ENCODE measurements at regions not wholly inside any gene's neighbourhood (a gene's known extent, or its start where the extent isn't known, plus 50 kb on each side); places are given as distances from the start of the nearest gene placed in this dataset.
"Not testable (repeated sequence)": the region's sequence is repeated elsewhere in the genome, so short reads cannot be mapped to it uniquely, and the experiment has no call there.

- no peak overlapping the region for H3K4me3 Mint-ChIP-seq
- no peak for TF ChIP-seq CTCF (conservative IDR thresholded peaks at IDR 0.05)
Observed at GRCh38 chr17:20781260-20781659, 201.7 kb downstream of the CDRT15L2 start.

DNA sequence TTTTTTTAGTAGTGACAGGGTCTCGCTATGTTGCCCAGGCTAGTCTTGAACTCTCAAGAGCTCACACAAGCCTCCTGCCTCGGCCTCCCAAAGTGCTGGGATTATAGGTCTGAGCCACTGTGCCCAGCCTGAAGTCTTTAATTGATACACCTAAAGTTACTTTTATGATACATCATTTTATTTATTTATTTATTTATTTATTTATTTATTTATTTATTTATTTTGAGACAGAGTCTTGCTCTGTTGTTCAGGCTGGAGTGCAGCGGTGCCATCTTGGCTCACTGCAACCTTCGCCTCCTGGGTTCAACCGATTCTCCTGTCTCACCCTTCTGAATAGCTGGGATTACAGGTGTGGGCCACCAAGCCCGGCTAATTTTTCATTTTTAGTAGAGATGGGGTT lies 202.3 kb downstream of the CDRT15L2 start:
- H3K36me3 Mint-ChIP-seq; H3K4me3 Mint-ChIP-seq; H3K27ac Mint-ChIP-seq; H3K4me1 Mint-ChIP-seq (ENCODE audit: unreplicated experiment); H3K9me3 Mint-ChIP-seq; H3K27me3 Mint-ChIP-seq: not testable (repeated sequence)
- peak; percentile 7 for DNase-seq (ENCODE audit: extremely low spot score, unreplicated experiment)

More at GRCh38 chr17:20781260-20781659, 201.7 kb downstream of the CDRT15L2 start:
- Mint-ChIP-seq H3K36me3 (no peaks in the 10 kb centered on the region), H3K4me1 (ENCODE audit: unreplicated experiment) (no peaks in the 10 kb centered on the region), H3K27ac (no peak overlapping the region), H3K27me3 (no peaks in the 10 kb centered on the region), H3K9me3 (no peaks in the 10 kb centered on the region)
- no peak for DNase-seq (ENCODE audit: extremely low spot score, unreplicated experiment)

DNA sequence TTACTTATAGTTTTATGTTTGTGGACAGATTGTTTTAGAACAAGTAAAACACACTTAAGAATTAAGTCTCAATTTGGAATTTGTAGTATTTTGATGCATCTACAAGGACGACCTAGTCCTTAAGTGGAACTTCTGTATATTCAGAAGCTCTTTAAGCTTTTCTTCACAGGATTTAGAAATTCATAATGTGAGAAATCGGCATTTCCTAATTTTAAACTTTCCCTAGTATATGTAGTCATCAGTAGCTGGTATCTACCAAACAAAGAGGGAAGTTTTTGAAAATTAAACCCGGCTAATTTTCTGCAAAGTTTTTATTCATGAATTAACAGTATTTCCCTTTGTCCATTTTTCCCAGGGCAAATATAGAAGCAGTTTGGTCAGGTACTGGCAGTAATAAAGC lies 203.6 kb downstream of the CDRT15L2 start:
- no peak for TF ChIP-seq CTCF (conservative IDR thresholded peaks at IDR 0.05)
- Mint-ChIP-seq H3K4me3 (no peak overlapping the region), H3K27ac (no peak overlapping the region), H3K9me3 (no peaks in the 10 kb centered on the region), H3K4me1 (ENCODE audit: unreplicated experiment) (peaks cover 3% of the 10 kb centered on the region), H3K36me3 (no peaks in the 10 kb centered on the region), H3K27me3 (no peaks in the 10 kb centered on the region)
- no peak for DNase-seq (ENCODE audit: extremely low spot score, unreplicated experiment)

GRCh38 chr17:20784100-20784665 lies 204.7 kb downstream of the CDRT15L2 start:
- DNase-seq (ENCODE audit: extremely low spot score, unreplicated experiment), result peak; percentile 56
- Mint-ChIP-seq H3K4me3 (no peak overlapping the region), H3K27me3 (no peaks in the 10 kb centered on the region), H3K27ac (no peak overlapping the region), H3K4me1 (ENCODE audit: unreplicated experiment) (peaks cover 8% of the 10 kb centered on the region), H3K36me3 (no peaks in the 10 kb centered on the region), H3K9me3 (no peaks in the 10 kb centered on the region)
- TF ChIP-seq CTCF (conservative IDR thresholded peaks at IDR 0.05), result no peak

GRCh38 chr17:20787281-20787680 lies 207.8 kb downstream of the CDRT15L2 start:
- Mint-ChIP-seq H3K36me3 (no peaks in the 10 kb centered on the region), H3K27me3 (no peaks in the 10 kb centered on the region), H3K27ac (no peak overlapping the region), H3K4me3 (no peak overlapping the region), H3K9me3 (no peaks in the 10 kb centered on the region), H3K4me1 (ENCODE audit: unreplicated experiment) (peaks cover 8% of the 10 kb centered on the region)
- DNase-seq (ENCODE audit: extremely low spot score, unreplicated experiment), result peak; percentile 18
- TF ChIP-seq CTCF (conservative IDR thresholded peaks at IDR 0.05), result no peak

GRCh38 chr17:20791626-20792025 lies 212.1 kb downstream of the CDRT15L2 start:
- Mint-ChIP-seq H3K4me3 (no peak overlapping the region), H3K9me3 (no peaks in the 10 kb centered on the region), H3K36me3 (no peaks in the 10 kb centered on the region), H3K4me1 (ENCODE audit: unreplicated experiment) (peaks cover 8% of the 10 kb centered on the region), H3K27me3 (no peaks in the 10 kb centered on the region), H3K27ac (no peak overlapping the region)
- no peak for TF ChIP-seq CTCF (conservative IDR thresholded peaks at IDR 0.05)
- DNase-seq (ENCODE audit: extremely low spot score, unreplicated experiment), result peak; percentile 20

Measured in type B pancreatic cell (in vitro differentiated cells).